Activated naive CD4-positive, alpha-beta T cell treated with anti-CD3 and anti-CD28 coated beads, Interleukin-2, amount 50 U/mL, for 16 hours (primary cell): ENCODE measurements at regions not wholly inside any gene's neighbourhood (a gene's known extent, or its start where the extent isn't known, plus 50 kb on each side); places are given as distances from the start of the nearest gene placed in this dataset.

Source experiments
- DNase-seq: peaks from one replicate; pipeline ENCODE4 v3.0.0-alpha.2; 2020

- DNase-seq = no peak
These were observed 833.5 kb downstream of the DHX35 start for GRCh38 chr20:39795401-39796272.

- DNase-seq = no peak
These were observed 830.2 kb downstream of the DHX35 start for GRCh38 chr20:39792334-39792733.

GRCh38 chr20:39789411-39789810, 827.3 kb downstream of the DHX35 start:
- no peak for DNase-seq

- DNase-seq = no peak
These were observed 823.2 kb downstream of the DHX35 start for GRCh38 chr20:39785252-39785917.

- DNase-seq = no peak
These were observed 822.5 kb downstream of the DHX35 start for GRCh38 chr20:39784693-39785092.

GRCh38 chr20:39778847-39779604, 816.9 kb downstream of the DHX35 start:
- DNase-seq = no peak

GRCh38 chr20:39778431-39778830, 816.3 kb downstream of the DHX35 start:
- no peak for DNase-seq

GRCh38 chr20:39777610-39778009, 815.5 kb downstream of the DHX35 start:
- no peak for DNase-seq

- DNase-seq = no peak
These were observed 813.0 kb downstream of the DHX35 start for GRCh38 chr20:39775110-39775509.

GRCh38 chr20:39773380-39774000, 811.3 kb downstream of the DHX35 start:
- no peak for DNase-seq

GRCh38 chr20:39767352-39767751, 805.2 kb downstream of the DHX35 start:
- DNase-seq = no peak

GRCh38 chr20:39766333-39766732, 804.2 kb downstream of the DHX35 start:
- no peak for DNase-seq

GRCh38 chr20:39762716-39763115, 800.6 kb downstream of the DHX35 start:
- no peak for DNase-seq

GRCh38 chr20:39758876-39759275, 796.7 kb downstream of the DHX35 start:
- no peak for DNase-seq

- DNase-seq = no peak
These were observed 794.7 kb downstream of the DHX35 start for GRCh38 chr20:39756828-39757227.

- DNase-seq = no peak
These were observed 794.2 kb downstream of the DHX35 start for GRCh38 chr20:39756369-39756768.

GRCh38 chr20:39752262-39752876, 790.2 kb downstream of the DHX35 start:
- no peak for DNase-seq

GRCh38 chr20:39751557-39752137, 789.5 kb downstream of the DHX35 start:
- no peak for DNase-seq

- no peak for DNase-seq
These were observed 783.2 kb downstream of the DHX35 start for GRCh38 chr20:39745380-39745779.

- DNase-seq = no peak
These were observed 776.5 kb downstream of the DHX35 start for GRCh38 chr20:39738651-39739050.

- no peak for DNase-seq
These were observed 774.5 kb downstream of the DHX35 start for GRCh38 chr20:39736434-39737327.
